ENCODE measurements at regions not wholly inside any gene's neighbourhood (a gene's known extent, or its start where the extent isn't known, plus 50 kb on each side); places are given as distances from the start of the nearest gene placed in this dataset.
"Not testable (repeated sequence)": the region's sequence is repeated elsewhere in the genome, so short reads cannot be mapped to it uniquely, and the experiment has no call there.

DNA sequence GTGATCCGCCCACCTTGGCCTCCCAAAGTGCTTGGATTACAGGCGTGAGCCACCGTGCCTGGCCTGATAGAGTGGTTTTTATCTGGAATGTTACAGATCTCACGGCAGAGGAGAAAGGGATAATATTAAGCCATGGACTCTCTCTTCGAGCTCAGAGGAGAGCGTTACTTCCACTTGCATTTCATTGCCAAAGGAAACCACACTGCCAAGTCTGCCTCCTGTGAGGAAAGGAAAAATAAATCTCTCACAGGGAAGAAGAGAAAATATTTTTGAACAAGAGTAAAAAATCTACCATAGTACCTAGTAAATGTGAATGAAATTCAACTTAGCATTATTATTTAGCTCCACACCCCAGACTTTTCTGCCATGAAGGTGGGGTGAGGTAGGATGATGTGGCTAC lies 319.2 kb upstream of the PRICKLE1 start:
- DNase-seq, result no peak

DNA sequence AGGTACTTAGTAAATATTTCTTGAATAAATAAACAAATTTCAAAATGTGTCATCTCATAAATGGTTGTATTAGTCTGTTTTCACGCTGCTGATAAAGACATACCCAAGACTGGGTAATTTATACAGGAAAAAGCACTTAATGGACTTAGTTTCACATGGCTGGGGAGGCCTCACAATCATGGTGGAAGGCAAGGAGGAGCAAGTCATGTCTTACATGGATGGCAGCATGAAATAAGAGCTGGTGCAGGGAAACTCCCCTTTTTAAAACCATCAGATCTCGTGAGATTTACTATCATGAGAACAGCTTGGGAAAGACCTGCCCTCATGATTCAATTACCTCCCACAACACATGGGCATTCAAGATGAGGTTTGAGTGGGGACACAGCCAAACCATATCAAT lies 317.3 kb upstream of the PRICKLE1 start:
- DNase-seq, result not testable (repeated sequence)

DNA sequence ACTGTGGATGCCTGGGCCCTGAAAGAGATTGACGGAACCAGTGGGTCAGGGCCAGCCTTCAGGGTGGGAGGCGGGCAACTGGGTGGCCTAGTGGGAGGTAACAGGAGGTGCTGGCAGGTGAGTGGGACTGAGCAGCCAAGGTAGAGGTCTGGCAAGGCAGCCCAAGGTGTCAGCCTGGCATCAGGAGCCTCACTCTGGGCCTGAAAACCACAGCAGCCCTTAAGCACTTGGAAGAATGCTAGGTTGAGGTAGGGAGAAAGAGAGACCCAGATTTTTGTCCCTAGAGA lies 315.8 kb upstream of the PRICKLE1 start:
- DNase-seq, result no peak

DNA sequence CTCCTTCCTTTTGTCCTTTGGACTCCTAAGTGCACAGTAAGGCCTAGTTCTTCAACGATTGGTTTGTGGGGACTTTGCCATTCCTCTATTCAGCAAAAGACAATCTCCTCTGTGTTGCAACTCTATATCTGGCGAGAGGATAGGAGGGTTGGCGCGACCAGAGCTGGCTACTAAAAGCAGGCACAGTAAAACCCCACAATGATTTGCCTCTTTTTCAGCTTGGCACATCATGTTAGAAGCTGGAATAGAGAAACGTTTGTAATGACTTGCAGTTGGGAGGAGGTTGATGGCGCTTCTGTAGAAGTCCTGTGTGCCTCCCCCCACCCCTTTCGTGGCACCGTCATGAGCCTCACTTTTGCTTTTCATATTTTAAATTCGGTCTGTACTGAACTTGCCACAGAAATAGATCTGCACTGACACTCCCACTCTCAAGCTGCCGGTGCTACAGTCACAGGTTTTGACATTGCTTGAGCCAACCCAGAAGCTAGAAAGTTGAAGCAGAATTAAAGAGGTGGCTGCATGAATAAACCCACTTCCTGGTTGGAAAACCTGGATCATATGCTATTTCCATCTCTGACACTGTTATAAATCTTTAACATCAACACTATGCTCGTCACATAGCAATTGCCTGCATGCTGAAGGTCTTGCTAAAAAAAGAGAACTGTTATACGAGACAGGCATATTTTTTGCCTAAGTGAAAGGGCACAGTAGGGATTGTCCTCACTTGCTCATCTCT lies 315.3 kb upstream of the PRICKLE1 start:
- DNase-seq, result no peak

DNA sequence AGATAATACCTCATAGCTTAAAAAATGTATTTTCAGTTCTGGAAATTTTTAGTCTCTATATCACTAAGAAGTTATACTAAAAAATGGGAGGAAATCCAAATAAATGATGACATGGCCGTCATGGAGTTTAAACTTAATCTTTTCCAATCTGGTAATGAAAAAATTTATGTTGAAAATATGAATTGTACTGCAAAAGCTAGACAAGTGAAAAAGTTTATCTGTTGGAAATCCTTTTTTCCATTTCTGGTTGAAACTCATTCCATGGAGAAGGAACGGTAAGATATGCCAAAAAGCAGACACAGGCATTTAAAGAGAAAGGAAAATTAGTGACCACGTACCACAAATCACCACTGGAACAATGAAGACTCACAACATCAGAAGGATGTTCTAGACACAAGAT lies 314.2 kb upstream of the PRICKLE1 start:
- no peak for DNase-seq

DNA sequence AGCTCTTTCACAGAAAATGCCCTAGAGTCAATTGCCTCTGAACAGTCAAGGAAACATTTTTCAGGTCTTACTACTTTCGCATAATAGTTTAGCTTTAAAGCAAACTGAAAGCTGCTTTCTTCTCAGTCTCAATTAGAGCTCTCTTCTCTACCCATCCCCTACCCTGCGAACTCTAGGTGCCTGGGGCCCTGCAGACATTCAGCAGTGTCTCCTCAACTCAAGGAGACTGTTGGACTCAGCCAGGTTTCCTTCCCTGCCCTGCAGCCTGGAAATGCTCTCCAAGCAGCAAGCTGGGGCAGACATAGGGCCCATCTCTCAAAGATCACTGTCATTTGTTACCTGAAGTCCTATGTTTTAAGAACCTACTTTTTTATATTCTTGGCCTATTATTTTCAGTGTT lies 312.5 kb upstream of the PRICKLE1 start:
- no peak for DNase-seq

DNA sequence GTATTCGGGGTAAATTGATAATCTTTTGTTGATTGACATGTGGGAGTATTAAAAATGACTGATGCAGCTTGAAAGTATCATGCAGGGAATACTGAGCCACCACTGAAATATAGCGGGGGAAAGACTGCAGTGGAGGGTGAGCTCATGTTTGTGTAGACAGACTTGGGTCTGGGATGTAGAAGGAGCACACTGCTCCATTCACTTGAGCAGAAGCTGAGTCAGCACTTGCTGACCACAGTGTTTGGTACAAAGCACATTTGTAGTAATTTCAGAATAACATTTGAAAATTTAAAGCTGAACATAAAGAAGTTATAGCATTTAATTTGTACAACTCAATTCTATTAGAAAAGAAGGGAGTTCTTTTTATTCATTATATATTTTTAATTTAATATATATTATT lies 304.3 kb upstream of the PRICKLE1 start:
- no peak for DNase-seq

DNA sequence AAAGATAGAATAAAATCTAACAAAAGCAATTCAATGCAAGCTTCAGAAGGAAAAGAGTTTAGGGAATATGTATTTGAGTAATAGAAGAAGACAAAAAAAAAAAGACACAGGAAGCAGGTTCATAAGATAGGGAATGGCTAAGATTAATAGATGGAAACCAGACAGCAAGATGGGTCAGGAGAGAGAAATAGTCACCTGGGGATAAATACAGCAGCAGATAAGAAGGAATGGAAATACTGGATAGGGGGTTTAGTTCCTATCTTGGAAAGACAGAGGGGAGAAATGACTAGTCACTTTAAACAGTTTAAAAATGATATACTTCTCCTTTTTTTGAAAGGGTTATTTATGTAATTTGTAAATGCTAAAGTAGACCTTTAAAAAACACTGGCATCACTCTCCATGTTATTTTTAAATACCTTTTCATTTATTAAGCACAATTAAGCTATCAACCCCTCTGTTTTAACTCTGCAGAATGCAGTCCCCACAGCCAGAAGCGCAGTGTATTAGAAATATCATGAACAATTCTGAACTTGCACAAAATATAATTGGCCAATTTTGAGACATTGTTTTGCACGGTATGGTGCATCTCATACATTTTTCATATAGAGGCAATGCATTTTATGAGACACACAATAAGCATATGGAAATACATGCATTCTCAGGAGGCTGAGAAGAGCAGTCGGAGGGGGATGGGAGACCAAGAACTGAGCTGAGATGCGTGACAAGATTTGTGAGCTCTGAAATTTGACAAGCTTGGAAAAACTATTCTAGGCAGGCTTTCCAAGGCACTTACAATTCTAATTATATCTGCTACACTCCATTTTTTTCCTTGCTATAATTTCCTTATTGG lies 303.4 kb upstream of the PRICKLE1 start:
- DNase-seq, result no peak

DNA sequence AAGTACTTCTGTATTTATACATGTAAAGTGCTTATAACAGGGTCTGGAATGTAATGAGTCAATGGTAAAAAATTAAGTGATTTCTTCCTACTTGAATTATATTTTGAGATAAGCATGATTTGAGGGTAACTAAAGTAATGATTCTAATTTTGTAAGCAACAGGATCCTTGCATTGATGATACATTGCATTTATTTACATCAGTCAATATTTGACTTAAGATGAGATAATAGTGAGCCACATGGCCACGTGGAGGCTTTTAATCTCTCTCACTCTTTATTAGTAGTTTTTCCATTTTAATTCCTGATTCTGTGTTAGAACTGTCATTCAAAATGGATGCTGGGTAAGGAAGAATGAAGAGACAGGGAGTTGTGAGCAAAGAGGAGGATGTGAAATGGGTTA lies 298.1 kb upstream of the PRICKLE1 start:
- no peak for DNase-seq

DNA sequence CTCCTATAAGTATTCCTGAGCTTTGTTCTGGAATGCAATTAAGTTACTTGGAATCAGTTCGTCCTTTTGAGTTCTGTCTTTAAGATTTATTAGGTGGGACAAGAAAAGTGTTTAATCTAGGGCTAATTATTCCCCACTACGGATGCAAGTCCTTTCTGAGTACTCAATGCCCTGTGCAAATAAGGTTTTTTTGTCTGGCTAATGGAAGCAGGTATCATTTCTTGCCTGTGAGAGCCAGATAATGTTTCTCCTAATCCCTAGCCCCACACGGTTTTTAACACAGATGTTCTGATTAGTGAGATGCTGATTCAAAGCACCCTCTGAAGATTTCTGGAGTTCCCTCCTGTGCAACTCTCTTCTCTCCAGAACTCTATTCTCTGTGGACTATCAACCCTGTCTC lies 296.6 kb upstream of the PRICKLE1 start:
- DNase-seq, result no peak

DNA sequence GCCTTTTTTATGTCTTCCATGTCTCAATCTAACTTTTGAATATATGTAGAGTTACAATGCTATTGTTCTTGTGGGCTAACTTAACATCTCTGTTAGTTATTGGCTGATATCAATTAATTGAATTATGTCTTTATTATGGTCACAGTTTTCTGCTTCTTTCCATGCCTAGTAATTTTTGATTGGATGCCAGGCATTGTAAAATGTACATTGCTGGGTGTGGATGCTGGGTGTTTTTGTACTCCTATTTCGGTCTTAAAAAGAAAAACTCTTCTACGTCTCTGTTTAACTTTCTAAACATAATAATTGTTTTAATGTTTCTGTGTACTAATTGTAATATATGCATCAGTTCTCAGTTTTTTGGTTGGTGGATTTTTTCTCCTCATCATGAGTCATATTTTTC lies 296.1 kb upstream of the PRICKLE1 start:
- DNase-seq, result no peak

DNA sequence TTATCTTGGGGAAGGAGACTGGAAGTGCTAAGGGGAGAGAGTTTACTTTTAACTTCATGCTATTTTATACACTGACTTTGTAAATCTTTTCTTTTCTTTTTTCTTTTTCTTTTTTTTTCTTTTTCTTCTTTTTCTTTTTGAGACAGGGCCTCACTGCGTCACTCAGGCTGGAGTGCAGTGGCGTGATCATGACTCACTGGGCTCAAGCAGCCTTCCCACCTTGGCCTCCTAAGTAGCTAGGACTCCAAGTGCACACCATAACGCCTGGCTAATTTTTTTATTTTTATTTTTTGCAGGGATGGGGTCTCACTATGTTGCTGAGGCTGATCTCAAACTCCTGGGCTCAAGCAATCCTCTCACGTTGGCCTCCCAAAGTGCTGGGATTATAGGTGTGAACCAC lies 294.6 kb upstream of the PRICKLE1 start:
- DNase-seq, result no peak

DNA sequence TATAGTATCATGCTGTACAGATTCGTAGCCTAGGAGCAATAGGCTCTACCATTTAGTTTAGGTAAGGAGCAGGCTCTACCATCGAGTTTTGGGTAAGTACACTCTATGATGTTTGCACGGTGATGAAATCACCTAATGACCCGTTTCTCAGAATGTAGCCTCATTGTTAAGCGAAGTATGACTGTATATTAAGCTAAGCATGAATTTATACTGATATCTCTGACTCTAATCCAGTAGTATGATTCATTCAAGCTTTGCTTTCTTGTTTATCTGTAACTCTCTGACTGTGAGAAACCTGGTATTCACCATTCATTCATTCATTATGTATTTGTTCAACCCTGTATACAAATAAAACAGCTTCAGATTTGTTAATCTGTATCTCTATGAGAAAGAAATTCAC lies 283.9 kb upstream of the PRICKLE1 start:
- DNase-seq, result no peak

DNA sequence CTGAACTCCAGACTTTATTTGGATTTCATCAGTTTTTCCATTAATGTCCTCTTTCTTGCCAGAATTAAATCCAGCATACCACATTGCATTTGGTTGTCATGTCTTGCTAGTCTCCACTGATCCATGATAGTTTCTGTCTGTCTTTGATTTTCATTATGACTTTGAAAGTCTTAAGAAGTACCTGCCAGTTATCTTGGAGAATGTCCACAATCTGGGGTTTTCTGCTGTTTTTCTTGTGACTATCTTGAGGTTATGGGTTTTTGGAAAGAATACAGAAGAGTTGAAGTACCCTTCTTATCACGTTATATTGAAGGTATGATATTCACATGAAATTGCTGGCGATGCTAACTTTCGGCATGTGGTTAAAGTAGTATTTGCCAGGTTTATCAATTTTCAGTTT lies 282.3 kb upstream of the PRICKLE1 start:
- DNase-seq, result no peak

DNA sequence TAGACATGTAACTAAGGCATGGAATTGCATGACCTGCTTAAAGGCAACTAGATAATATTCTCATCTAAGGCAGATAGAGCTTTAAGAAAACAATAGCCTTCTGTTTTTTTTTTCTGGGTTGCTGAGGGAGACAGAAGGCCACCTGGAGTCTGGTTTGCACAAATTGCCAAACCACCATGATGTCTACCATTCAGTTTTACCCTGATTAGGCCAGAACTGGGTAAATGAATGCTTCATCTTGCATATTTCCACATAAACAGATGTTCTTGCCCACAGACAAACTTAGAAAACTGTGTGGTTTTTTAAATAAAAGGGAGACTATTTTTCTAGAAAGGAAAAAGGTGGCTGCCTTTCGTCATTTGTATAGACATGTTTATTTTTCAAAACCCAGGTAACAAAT lies 278.7 kb upstream of the PRICKLE1 start:
- no peak for DNase-seq

DNA sequence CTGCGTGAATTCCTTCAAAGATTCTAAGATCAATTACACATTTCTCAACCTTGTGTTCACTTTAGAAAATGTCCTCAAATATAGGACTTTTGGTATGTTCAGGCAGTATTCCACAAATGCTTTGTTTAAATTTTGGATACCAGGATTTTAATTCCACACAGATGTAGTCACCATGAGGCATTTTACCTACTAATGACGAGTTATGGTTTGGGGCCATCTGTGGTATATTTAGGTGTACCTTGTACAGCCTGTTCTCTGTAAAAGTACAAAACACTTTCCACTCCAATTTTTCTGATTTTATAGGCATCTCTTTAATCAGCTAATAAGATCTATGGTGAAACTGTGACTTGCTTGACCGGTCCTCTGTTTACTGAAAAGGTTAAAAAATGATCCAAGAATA lies 275.7 kb upstream of the PRICKLE1 start:
- no peak for DNase-seq

DNA sequence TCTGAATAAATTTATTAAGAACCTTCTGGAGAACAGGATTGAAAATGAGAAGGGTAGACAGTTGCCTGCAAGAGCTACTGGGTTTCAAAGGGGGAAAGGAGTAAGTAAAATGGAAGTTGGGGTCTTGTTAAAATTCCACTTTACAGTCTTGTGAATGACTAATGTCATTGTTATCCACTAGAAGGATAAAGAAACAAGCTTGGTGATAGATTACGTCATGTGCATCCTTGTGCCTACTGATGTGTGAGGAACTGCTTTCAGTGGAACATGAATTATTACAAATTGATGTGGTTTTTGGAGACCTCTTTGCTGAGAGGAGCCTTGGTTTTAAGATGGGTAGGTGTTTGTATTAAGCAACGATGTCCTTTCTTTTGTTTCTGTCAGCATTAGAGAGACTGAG lies 272.5 kb upstream of the PRICKLE1 start:
- no peak for DNase-seq

DNA sequence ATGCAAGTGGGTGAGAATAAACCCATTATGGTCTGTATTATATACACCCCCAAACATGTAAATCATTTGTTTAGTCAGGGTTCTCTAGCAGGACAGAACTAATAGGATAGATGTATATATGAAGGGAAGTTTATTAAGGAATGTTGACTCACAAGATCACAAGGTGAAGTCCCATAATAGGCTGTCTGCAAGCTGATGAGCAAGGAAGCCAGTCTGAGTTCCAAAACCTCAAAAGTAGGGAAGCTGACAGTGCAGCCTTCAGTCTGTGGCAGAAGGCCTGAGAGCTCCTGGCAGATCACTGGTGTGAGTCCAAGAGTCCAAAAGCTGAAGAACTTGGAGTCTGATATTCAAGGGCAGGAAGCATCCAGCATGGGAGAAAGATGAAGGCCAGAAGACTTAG lies 270.8 kb upstream of the PRICKLE1 start:
- DNase-seq, result not testable (repeated sequence)

DNA sequence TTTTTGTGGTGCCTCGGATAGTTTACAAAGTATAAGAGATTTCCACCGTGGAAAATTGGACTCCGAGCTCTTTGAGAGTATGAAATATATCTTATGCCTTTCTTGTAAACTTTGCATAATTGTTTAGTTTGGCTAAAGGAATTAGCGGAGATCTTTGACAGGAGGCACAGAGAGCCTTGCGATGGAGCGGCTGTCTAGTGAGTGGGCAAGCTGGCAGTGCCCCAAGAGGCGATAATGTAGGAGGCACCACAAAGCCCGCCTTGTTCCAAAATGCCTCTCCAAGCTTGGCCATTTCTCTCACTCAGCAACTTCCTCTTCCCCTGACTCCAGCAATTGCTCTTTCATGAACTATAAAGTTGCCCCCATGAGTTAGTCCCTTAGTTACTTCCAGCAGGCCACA lies 270.1 kb upstream of the PRICKLE1 start:
- DNase-seq, result no peak

DNA sequence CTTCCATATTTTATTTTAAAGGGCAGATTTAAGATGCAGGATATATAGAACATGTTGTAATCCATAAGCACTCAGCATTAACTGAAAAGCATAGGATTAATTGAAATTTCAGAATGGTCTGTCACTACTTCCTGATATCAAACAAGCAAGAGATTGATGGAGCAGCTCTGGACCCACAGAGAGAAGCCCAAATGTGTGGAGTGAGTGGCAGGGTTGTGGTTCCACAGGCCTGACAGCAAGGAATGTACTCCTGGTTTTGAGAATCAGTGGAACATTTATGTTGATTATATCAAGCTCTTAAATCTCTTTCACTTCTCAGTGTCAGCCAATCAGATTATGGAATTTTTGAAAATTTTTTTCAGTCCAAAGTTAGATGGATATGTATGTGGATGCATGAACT lies 267.6 kb upstream of the PRICKLE1 start:
- no peak for DNase-seq

DNA sequence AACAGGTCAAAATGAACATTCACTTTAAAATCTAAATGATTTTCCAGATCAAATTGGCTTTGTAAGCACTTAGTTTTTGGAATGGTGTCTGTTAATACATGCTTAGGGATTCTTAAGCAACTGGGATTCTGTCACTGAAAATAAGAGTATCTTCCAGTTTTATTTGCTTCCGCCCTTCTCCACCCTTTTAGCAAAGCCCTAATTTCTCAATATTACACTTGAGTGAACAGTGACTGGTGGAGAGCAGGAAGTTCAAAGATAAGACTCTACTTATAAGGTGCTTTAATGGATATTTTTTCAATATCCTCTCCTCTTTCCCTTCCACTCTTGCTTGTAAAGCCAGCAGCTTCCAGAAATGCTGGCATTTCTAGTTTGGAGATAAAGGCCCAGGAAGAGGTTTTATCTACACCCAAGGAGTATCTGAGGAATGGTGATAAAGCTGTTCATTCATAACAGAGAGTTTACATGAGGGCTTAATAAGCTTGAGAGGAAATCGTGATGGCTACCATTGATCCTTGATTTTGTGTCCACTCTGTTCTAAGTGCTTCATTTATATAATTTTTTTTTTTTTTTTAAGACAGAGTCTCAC lies 265.9 kb upstream of the PRICKLE1 start:
- DNase-seq, result no peak

DNA sequence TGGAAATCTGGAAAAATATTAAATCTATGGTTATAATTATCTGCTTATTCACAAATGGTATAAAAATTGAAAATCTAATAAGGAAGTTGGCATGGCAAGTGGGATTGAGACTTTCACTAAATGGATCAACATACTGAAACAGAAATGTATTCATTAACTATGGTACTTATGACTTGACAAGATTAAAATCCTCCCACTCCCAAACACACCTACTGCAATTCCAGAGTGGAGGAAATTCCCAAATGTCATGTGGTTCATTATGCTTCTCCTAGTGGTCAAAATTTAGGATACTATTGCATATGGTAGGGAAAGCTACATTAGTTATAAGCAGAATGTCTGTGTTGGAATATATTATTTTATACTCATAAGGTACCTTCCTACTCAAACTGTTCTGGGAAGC lies 265.3 kb upstream of the PRICKLE1 start:
- DNase-seq, result no peak

DNA sequence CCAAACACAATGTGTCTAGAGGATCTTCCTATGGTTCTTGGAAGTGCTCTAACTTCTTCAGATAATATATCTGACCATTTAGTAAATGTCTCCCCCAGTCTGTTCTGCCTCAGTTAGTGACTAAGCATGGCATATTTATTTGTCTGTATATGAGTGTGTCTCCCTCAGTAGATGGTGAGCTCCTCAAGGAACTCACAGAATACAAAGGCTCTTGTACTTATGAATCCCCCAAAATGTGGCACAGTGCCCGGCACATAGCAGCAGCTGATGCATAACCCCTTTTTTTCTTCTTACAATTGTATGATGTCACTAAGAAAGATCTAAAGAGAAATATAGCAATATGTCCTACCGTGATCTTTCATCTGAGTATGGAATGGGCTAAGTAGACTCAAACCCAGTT lies 264.7 kb upstream of the PRICKLE1 start:
- DNase-seq, result no peak

DNA sequence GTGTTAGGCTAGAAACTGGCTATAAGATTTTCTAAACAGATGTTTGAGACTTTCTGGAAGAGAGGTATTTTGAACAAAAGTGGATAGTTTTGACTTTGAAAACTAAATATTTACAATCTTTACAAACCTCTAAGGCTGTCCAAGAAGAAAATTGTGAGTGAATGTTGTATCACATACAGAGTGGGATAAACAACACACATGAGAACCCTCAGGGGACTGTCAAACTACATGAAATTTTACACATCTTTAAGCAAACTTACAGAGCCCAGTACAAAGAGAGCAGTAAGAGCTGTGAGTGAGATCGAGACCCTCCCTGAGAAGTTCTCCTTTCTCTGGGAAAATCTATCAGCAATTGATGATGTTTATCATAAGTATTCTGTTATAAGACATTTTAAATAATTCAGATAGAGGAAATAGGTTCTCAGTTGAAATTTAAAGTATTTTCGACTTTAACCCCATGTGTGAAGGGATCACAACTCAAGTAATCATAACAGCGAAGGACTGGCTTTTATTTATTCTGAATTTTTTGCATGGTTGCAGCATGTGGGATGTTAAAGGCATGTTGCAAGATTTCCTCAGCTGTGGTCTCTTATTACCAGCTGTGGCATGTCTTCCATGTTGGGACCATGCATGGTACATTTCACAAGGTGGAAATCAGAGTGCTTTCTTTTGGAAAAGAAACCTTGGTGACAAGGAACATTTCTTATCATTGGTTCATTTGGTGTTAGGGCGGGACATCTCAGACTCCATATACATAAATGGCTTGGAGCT lies 264.0 kb upstream of the PRICKLE1 start:
- no peak for DNase-seq
